ENCODE measurements at regions not wholly inside any gene's neighbourhood (a gene's known extent, or its start where the extent isn't known, plus 50 kb on each side); places are given as distances from the start of the nearest gene placed in this dataset.

- no peaks in the 10 kb centered on the region for H3K9me3 ChIP-seq
- TF ChIP-seq, protein P1, sequence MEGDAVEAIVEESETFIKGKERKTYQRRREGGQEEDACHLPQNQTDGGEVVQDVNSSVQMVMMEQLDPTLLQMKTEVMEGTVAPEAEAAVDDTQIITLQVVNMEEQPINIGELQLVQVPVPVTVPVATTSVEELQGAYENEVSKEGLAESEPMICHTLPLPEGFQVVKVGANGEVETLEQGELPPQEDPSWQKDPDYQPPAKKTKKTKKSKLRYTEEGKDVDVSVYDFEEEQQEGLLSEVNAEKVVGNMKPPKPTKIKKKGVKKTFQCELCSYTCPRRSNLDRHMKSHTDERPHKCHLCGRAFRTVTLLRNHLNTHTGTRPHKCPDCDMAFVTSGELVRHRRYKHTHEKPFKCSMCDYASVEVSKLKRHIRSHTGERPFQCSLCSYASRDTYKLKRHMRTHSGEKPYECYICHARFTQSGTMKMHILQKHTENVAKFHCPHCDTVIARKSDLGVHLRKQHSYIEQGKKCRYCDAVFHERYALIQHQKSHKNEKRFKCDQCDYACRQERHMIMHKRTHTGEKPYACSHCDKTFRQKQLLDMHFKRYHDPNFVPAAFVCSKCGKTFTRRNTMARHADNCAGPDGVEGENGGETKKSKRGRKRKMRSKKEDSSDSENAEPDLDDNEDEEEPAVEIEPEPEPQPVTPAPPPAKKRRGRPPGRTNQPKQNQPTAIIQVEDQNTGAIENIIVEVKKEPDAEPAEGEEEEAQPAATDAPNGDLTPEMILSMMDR (IDR thresholded peaks at IDR 0.05): no peak
- H3K4me1 ChIP-seq (ENCODE audit: control insufficient read depth in 1 of 2, insufficient read depth in 1 of 2, low read depth in 1 of 2, low read length in 1 of 2): no peaks in the 10 kb centered on the region
These were observed 594.6 kb downstream of the COL12A1 start for GRCh38 chr6:74611220-74611619.

DNA sequence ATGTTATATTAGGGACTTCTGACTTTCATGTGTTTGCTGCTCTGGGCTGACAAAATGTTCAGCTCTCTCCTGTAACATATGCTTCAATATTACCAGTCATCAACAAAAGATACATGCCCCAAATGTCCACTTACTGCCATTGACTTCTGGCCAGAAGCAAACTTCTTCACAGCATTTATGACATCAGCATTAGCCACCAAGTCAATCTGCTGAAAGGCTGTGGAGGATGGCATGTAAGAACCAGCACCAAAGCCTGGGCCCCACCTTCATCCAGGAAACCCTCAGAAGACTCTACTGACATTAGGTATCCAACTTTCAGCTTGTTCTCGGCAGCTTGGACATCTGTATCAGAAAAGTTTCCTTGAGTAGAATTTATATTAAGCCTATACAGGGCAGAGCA, 595.5 kb downstream of the COL12A1 start:
- Histone ChIP-seq H3K27me3 (no peaks in the 10 kb centered on the region), H3K27ac (no peak overlapping the region), H3K4me3 (ENCODE audit: low read depth in 1 of 2, low read length in 1 of 2) (no peak overlapping the region), H3K4me1 (ENCODE audit: control insufficient read depth in 1 of 2, insufficient read depth in 1 of 2, low read depth in 1 of 2, low read length in 1 of 2) (no peaks in the 10 kb centered on the region), H3K9me3 (no peaks in the 10 kb centered on the region), H3K36me3 (no peaks in the 10 kb centered on the region)
- TF ChIP-seq, protein P1 (IDR thresholded peaks at IDR 0.05): no peak

More at GRCh38 chr6:74611220-74611619, 594.6 kb downstream of the COL12A1 start:
- Histone ChIP-seq H3K27me3 (no peaks in the 10 kb centered on the region), H3K27ac (no peak overlapping the region), H3K36me3 (no peaks in the 10 kb centered on the region), H3K4me3 (ENCODE audit: low read depth in 1 of 2, low read length in 1 of 2) (no peak overlapping the region)

GRCh38 chr6:74609871-74610270, 596.0 kb downstream of the COL12A1 start:
- H3K4me3 ChIP-seq (ENCODE audit: low read depth in 1 of 2, low read length in 1 of 2): no peak overlapping the region
- TF ChIP-seq, protein P1 (IDR thresholded peaks at IDR 0.05): no peak
- H3K27ac ChIP-seq: no peak overlapping the region
- no peaks in the 10 kb centered on the region for H3K4me1 ChIP-seq (ENCODE audit: control insufficient read depth in 1 of 2, insufficient read depth in 1 of 2, low read depth in 1 of 2, low read length in 1 of 2)
- H3K27me3 ChIP-seq: no peaks in the 10 kb centered on the region
- no peaks in the 10 kb centered on the region for H3K36me3 ChIP-seq
- H3K9me3 ChIP-seq: no peaks in the 10 kb centered on the region

DNA sequence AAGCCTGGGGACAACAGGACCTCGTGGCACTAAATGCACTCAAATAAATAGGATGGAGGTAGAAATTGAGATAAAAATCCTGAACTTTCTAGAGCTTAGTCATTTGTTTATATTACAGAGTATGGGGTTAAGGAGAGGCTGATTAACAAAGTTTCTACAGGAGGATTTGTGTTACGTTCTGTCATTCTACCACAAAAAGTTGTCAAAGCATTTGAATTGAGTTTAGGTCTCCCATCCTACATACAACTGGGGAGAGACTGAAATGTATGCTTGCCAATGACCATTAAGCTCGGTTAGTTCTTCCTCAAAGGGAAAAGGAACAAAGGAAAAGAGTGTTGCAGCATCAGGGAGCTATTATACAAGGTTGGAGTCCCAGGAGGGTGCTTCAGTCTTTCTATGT, 597.9 kb downstream of the COL12A1 start:
- Histone ChIP-seq H3K36me3 (no peaks in the 10 kb centered on the region), H3K4me3 (ENCODE audit: low read depth in 1 of 2, low read length in 1 of 2) (no peak overlapping the region), H3K27ac (no peak overlapping the region), H3K27me3 (no peaks in the 10 kb centered on the region), H3K9me3 (no peaks in the 10 kb centered on the region), H3K4me1 (ENCODE audit: control insufficient read depth in 1 of 2, insufficient read depth in 1 of 2, low read depth in 1 of 2, low read length in 1 of 2) (no peaks in the 10 kb centered on the region)
- TF ChIP-seq, protein P1 (IDR thresholded peaks at IDR 0.05): no peak

DNA sequence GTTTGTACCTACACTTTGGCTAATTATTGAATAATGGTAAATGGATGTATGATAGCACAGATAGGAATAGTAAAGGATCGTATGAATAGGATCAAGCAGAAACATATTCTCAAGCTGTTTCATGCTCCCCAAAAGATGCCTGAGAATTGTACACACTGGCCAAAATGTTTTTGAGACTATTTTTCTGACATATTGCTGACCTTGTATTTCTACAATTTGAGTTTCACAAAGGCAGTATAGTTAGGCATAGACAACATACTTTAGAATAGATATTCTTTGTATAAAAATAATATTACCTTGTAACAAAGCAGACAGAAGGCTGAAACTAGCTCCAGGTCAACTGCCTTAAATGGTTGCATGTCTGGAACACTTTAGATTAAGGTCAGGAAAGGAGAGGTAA, 598.4 kb downstream of the COL12A1 start:
- Histone ChIP-seq H3K36me3 (no peaks in the 10 kb centered on the region), H3K27me3 (no peaks in the 10 kb centered on the region), H3K4me1 (ENCODE audit: control insufficient read depth in 1 of 2, insufficient read depth in 1 of 2, low read depth in 1 of 2, low read length in 1 of 2) (no peaks in the 10 kb centered on the region), H3K27ac (no peak overlapping the region), H3K4me3 (ENCODE audit: low read depth in 1 of 2, low read length in 1 of 2) (no peak overlapping the region), H3K9me3 (no peaks in the 10 kb centered on the region)
- TF ChIP-seq, protein P1 (IDR thresholded peaks at IDR 0.05): no peak

- H3K36me3 ChIP-seq: no peaks in the 10 kb centered on the region
- H3K27ac ChIP-seq: no peak overlapping the region
- no peaks in the 10 kb centered on the region for H3K4me1 ChIP-seq (ENCODE audit: control insufficient read depth in 1 of 2, insufficient read depth in 1 of 2, low read depth in 1 of 2, low read length in 1 of 2)
- no peak overlapping the region for H3K4me3 ChIP-seq (ENCODE audit: low read depth in 1 of 2, low read length in 1 of 2)
- TF ChIP-seq, protein P1 (IDR thresholded peaks at IDR 0.05): no peak
- H3K9me3 ChIP-seq: no peaks in the 10 kb centered on the region
- no peaks in the 10 kb centered on the region for H3K27me3 ChIP-seq
These were observed 599.2 kb downstream of the COL12A1 start for GRCh38 chr6:74606582-74607071.
